GM20431 (cell line): ENCODE measurements at regions not wholly inside any gene's neighbourhood (a gene's known extent, or its start where the extent isn't known, plus 50 kb on each side); places are given as distances from the start of the nearest gene placed in this dataset.
"Not testable (repeated sequence)": the region's sequence is repeated elsewhere in the genome, so short reads cannot be mapped to it uniquely, and the experiment has no call there.

ENCODE experiments used
- in situ Hi-C: fragments of 300-500 bp; cut with MseI, MboI; formaldehyde crosslinking; loops from one replicate; pipeline ENCODE4 v1.15.0; 2020; ENCODE audit warnings: low sequenced_read_pairs; ENCODE audit not compliant: unreplicated experiment

- in situ Hi-C loops, result loop anchor here (25.0 kb wide), 1 partner anchor 240 kb away; no protein-coding TSS in a partner anchor
Observed at GRCh38 chr21:16096988-16097387, 367.2 kb downstream of the USP25 start.

GRCh38 chr21:16102113-16102512 is 372.3 kb downstream of the USP25 start:
- in situ Hi-C loops, result no loop called here

DNA sequence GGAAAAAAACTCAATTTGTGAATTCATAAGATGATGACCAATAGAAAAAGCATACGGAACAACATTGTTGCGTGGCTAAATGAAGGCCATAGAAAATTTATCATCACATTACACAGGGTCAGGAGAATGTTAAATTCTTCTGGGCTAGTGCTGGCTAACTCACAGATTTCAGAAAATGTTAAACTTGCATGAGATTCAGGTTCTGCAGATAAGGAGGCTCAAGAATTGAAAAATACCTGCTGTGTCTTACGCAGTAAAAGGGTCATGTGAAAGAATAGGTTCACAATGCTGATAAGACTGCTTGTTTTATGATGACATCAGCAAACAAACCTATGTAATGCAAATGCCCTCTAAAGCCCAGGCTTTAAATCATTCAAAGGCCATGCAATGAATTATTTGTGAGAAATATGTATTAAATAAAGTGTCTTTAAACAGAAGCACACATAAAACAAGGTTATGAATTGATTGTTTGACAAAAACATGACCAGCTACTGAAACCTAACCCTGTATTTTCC is 378.8 kb downstream of the USP25 start:
- in situ Hi-C loops, result no loop called here

GRCh38 chr21:16113052-16113715 is 383.4 kb downstream of the USP25 start:
- in situ Hi-C loops, result no loop called here

GRCh38 chr21:16115461-16115860 is 385.7 kb downstream of the USP25 start:
- in situ Hi-C loops, result no loop called here

- in situ Hi-C loops, result no loop called here
Observed at GRCh38 chr21:16116069-16116468, 386.3 kb downstream of the USP25 start.

GRCh38 chr21:16116798-16117197 is 387.0 kb downstream of the USP25 start:
- in situ Hi-C loops, result no loop called here

GRCh38 chr21:16117331-16117730 is 387.5 kb downstream of the USP25 start:
- in situ Hi-C loops, result no loop called here

- in situ Hi-C loops, result no loop called here
Observed at GRCh38 chr21:16117851-16118590, 388.2 kb downstream of the USP25 start.

DNA sequence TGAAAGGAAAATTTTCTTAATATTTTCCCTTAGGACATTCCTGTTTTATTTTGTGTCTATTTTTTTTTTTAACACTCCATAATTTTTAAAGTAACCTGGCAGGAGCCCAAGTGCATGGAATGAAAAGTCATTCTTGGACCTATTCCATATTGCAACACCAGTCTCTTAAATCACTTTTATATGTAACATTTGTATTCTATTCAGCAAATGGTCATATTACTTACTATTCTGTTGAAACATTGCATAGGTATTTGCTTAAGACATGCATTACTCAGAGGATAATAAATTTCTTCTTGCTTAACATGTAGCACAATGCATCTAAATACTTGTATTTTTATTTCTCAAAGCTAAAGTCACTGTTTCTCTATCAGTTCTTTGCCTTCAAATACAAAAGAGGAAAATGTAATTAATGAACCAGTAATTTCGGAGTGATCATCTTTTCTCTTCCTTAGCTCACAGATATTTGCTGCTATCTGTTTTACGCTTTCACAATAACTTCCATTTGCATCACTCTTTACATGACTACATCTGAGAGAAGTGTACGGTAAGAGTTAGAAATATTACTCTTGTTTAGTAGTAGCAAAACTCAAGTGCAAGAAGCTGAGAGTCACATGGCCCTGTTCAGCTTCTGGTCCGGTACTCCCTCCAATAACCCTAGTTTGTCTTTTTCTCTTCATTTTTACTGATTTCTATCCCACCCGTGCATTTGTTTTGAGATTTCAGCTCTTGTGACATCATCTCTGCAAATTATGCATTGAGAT is 394.8 kb downstream of the USP25 start:
- in situ Hi-C loops, result no loop called here

DNA sequence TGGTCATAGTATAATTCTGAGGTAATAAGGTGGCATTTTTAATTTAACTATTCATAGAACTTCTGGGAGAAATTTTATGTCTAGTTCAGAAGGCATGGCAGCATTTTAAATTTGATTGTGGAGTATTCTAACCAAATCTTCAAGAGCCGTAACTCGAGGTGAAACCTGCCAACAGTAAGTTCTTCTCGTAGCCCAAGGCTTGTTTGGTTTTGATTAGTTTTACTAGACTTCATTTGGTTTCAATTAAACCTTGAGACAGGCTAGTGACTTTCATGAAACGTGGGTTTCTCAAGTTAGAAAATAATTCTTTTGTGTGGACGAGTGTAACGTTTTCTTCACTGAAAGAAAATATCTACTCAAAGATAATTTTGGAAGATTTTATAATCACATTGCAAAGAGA is 395.5 kb downstream of the USP25 start:
- in situ Hi-C loops, result no loop called here

DNA sequence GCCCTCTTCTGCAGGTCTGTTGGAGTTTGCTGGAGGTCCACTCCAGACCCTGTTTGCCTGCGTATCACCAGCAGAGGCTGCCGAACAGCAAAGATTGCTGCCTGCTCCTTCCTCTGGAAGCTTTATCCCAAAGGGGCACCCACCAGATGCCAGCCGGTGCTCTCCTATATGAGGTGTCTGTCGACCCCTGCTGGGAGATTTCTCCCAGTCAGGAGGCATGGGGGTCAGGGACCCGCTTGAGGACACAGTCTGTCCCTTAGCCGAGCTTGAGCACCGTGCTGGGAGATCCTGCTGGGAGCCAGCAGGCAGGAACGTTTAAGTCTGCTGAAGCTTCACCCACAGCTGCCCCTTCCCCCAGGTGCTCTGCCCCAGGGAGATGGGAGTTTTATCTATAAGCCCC is 402.7 kb downstream of the USP25 start:
- in situ Hi-C loops, result not testable (repeated sequence)

DNA sequence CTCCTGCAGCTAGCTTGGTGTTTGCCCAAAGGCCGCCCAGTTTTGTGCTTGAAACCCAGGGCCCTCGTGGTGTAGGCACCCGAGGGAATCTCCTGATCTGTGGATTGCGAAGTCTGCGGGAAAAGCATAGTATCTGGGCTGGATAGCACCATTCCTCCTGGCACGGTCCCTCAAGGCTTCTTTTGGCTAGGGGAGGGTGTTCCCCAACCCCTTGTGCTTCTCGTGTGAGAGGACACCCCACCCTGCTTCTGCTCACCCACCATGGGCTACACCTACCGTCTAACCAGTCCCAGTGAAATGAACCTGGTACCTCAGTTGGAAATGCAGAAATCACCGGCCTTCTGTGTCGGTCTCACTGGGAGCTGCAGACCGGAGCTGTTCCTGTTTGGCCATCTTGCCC is 403.5 kb downstream of the USP25 start:
- in situ Hi-C loops, result no loop called here

GRCh38 chr21:16134134-16134533 is 404.4 kb downstream of the USP25 start:
- in situ Hi-C loops, result no loop called here

GRCh38 chr21:16137106-16137505 is 407.3 kb downstream of the USP25 start:
- in situ Hi-C loops, result no loop called here

GRCh38 chr21:16145052-16145451 is 415.3 kb downstream of the USP25 start:
- in situ Hi-C loops, result no loop called here

DNA sequence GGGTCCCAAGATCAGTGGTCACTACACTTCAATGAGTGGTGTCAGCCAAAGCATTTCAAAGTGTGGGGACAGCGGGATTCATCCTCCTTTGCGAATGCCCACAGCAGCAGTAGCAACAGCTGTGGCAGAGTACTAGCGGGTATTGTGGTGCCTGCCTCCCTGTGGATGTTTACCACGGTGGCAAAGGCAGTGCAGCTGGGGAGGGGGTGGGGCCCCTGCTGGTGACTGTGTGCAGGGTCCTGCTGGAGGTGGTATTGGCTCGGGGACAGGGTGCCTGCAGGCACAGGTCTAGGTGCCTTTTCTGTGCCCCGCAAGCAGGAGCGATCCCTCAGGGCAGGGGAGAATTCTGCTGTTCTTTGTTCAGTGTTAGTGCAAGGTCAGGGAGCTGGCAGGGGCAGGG is 415.7 kb downstream of the USP25 start:
- in situ Hi-C loops, result no loop called here

DNA sequence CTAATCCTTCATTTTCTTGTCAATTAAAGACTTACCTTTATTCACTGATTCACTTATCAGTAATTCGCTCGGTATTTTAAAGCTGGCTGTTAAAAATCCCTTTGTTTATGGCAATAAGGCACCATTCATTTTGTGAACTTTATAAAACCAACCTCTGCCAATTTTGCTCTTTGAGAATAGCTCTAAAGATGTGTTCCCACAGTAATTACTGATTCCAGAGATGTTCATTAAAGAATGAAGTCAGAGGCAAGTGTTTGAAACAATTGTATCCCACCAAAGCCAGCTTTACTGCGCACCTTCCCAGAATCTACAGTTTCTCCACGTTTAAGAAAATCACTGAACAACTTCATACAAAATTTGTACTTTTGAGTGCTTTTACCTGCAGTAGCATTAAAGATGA is 424.5 kb downstream of the USP25 start:
- in situ Hi-C loops, result no loop called here

DNA sequence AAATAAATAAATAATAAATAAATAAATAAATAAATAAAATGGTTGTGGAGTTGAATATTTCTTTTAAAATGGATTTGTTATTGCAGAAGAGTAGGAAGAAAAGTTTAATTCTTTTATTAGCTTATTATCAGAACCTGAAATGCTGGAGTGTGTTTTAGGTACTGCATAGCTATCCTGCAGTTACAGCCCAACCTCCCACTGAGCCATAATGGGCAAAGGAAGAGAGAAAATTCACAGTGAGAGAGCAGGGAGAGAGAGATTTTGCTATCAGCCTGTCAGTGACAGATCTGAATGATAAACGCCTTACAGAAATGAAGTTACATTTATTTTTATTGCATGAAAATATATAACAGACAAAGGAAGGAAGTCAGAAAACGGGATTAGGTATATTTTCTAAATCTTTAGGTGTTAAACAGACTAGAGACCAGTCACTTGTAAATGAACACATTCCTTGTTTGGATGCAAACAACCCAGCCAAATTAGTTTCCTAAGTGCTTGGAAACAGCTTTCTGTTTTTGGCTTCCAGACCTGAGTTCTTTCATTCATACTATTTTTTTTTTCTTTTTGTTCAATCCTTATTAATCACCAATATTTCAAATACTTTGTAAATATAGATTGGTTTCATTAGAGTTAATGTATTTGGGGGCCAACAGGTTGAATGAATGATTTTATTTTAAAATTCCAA is 425.3 kb downstream of the USP25 start:
- in situ Hi-C loops, result no loop called here

DNA sequence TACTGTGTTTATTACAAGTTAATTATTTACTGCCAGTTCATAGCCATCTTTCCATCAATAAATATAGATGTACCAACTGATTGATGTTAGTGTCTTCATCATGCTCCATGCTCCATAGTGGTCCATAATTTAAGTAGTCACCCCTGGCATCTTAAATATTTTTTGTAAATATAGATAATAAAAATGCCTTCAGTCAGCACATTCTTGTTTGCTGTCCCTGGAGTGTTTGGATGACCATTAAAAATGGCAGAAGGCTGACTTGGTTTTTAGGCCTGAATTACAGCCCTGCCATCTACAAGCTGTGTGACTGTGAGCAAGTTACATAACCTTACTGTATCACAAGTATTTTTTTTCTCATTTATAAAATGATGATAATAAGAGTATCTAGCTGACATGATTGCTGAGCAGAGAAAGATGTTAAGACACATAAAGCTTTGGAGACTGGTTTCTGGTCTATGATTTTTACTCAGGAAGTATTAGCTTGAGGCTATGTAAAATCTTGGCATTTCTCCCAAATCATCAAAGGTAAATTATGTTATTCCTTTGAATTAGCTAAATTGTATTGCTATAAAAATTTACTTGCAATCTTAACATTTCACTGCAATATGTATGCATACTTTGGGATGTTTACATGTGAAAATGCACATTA is 427.2 kb downstream of the USP25 start:
- in situ Hi-C loops, result no loop called here
